ENCODE measurements at regions not wholly inside any gene's neighbourhood (a gene's known extent, or its start where the extent isn't known, plus 50 kb on each side); places are given as distances from the start of the nearest gene placed in this dataset.

- no peak for TF ChIP-seq CTCF (IDR thresholded peaks at IDR 0.05)
- TF ChIP-seq EZH2phosphoT487 (IDR thresholded peaks at IDR 0.05), result no peak
- no peak for TF ChIP-seq EZH2 (IDR thresholded peaks at IDR 0.05)
Measured at GRCh38 chr3:194203482-194204041, 67.6 kb downstream of the HES1 start.

Measured in neural progenitor cell (in vitro differentiated cells).